Nephron (organoid): ENCODE measurements at regions not wholly inside any gene's neighbourhood (a gene's known extent, or its start where the extent isn't known, plus 50 kb on each side); places are given as distances from the start of the nearest gene placed in this dataset.

Experiments
- H3K27ac Mint-ChIP-seq, 3 experiments: 2 replicates each; pipeline ENCODE4 v1.8.0; 2020; ENCODE audit warnings: mixed read lengths in 3 of 3, mild to moderate bottlenecking in 2 of 3, moderate library complexity in 1 of 3
- H3K27me3 Mint-ChIP-seq: 2 replicates; pipeline ENCODE4 v1.8.0; 2021; ENCODE audit warnings: low read depth, mild to moderate bottlenecking, moderate library complexity, mixed read lengths
- H3K36me3 Mint-ChIP-seq: 2 replicates; pipeline ENCODE4 v1.8.0; 2020; ENCODE audit warnings: low read depth, mixed read lengths
- H3K4me1 Mint-ChIP-seq: 2 replicates; pipeline ENCODE4 v1.8.0; 2020; ENCODE audit warnings: mixed read lengths
- H3K4me3 Mint-ChIP-seq, 3 experiments: 2 replicates each; pipeline ENCODE4 v1.8.0; 2020; ENCODE audit warnings: mild to moderate bottlenecking in 3 of 3, mixed read lengths in 3 of 3, moderate library complexity in 2 of 3
- H3K9me3 Mint-ChIP-seq: 2 replicates; pipeline ENCODE4 v1.8.0; 2020; ENCODE audit warnings: mixed read lengths
- CTCF ChIP-seq, 3 experiments: fragments of 200-600 bp; sonication (generic); IDR thresholded peaks; one replicate each; pipeline ENCODE4 v1.5.0; 2021; ENCODE audit warnings: antibody characterized with exemption in 3 of 3; ENCODE audit not compliant: unreplicated experiment in 3 of 3

- no peaks in the 10 kb centered on the region for H3K36me3 Mint-ChIP-seq
- TF ChIP-seq CTCF (IDR thresholded peaks at IDR 0.05; ENCODE audit: unreplicated experiment in 3 of 3): no peak
- no peaks in the 10 kb centered on the region for H3K9me3 Mint-ChIP-seq
- peak overlapping the region; percentile 45 to 79 (median 68) for H3K27ac Mint-ChIP-seq
- H3K4me1 Mint-ChIP-seq: peaks cover 76% of the 10 kb centered on the region
- H3K4me3 Mint-ChIP-seq: peak overlapping the region in 1 of 3 experiments; percentile 6
- H3K27me3 Mint-ChIP-seq: peaks cover 3% of the 10 kb centered on the region
Measured at GRCh38 chr2:217631115-217631514, 371.7 kb downstream of the TNS1 start.

- Mint-ChIP-seq H3K36me3 (no peaks in the 10 kb centered on the region), H3K27me3 (peaks cover 7% of the 10 kb centered on the region), H3K4me3 (peak overlapping the region in 1 of 3 experiments; percentile 40), H3K27ac (peak overlapping the region; percentile 51 to 79 (median 79)), H3K4me1 (peaks cover 79% of the 10 kb centered on the region), H3K9me3 (no peaks in the 10 kb centered on the region)
- TF ChIP-seq CTCF (IDR thresholded peaks at IDR 0.05; ENCODE audit: unreplicated experiment in 3 of 3): no peak
Measured at GRCh38 chr2:217629347-217629746, 373.4 kb downstream of the TNS1 start.

- H3K4me1 Mint-ChIP-seq: peaks cover 76% of the 10 kb centered on the region
- no peak for TF ChIP-seq CTCF (IDR thresholded peaks at IDR 0.05; ENCODE audit: unreplicated experiment in 3 of 3)
- no peak overlapping the region for H3K4me3 Mint-ChIP-seq
- H3K27ac Mint-ChIP-seq: peak overlapping the region in 2 of 3 experiments; percentile 79
- H3K27me3 Mint-ChIP-seq: peaks cover 7% of the 10 kb centered on the region
- no peaks in the 10 kb centered on the region for H3K36me3 Mint-ChIP-seq
- H3K9me3 Mint-ChIP-seq: no peaks in the 10 kb centered on the region
Measured at GRCh38 chr2:217628061-217628460, 374.7 kb downstream of the TNS1 start.

GRCh38 chr2:217626926-217627325 is 375.9 kb downstream of the TNS1 start:
- peaks cover 82% of the 10 kb centered on the region for H3K4me1 Mint-ChIP-seq

GRCh38 chr2:217625557-217626169 is 377.1 kb downstream of the TNS1 start:
- Mint-ChIP-seq H3K27me3 (peaks cover 7% of the 10 kb centered on the region), H3K4me1 (peaks cover 82% of the 10 kb centered on the region), H3K36me3 (no peaks in the 10 kb centered on the region), H3K9me3 (no peaks in the 10 kb centered on the region), H3K27ac (peak overlapping the region; percentile 78 to 96 (median 95)), H3K4me3 (peak overlapping the region in 2 of 3 experiments; percentile 4 to 8)
- TF ChIP-seq CTCF (IDR thresholded peaks at IDR 0.05; ENCODE audit: unreplicated experiment in 3 of 3): no peak

More at GRCh38 chr2:217626926-217627325, 375.9 kb downstream of the TNS1 start:
- no peak for TF ChIP-seq CTCF (IDR thresholded peaks at IDR 0.05; ENCODE audit: unreplicated experiment in 3 of 3)
- Mint-ChIP-seq H3K36me3 (no peaks in the 10 kb centered on the region), H3K27ac (no peak overlapping the region), H3K4me3 (no peak overlapping the region), H3K9me3 (no peaks in the 10 kb centered on the region), H3K27me3 (peaks cover 7% of the 10 kb centered on the region)
